HCT116 (cell line): ENCODE measurements at regions not wholly inside any gene's neighbourhood (a gene's known extent, or its start where the extent isn't known, plus 50 kb on each side); places are given as distances from the start of the nearest gene placed in this dataset.

Source experiments
- ATAC-seq: fragments of 200-7000 bp; cut with Tn5 transposase; 2 replicates; pipeline ENCODE4 v1.9.1; 2020; ENCODE audit warnings: mild to moderate bottlenecking, moderate library complexity
- BruUV-seq: library from RNA; stranded (reverse); fragments of 400-500 nt; replicated peaks from 2 replicates; lab custom pipeline; 2021; lab: Mats Ljungman, UMichigan
- CTCF ChIA-PET: fragments of 300-600 bp; sonication (Branson Sonifier 250); formaldehyde crosslinking; loops from one replicate; lab custom pipeline; 2021; ENCODE audit warnings: antibody characterized with exemption; lab: Charles Lee
- POLR2A ChIA-PET: fragments of 300-600, 350-600 bp; sonication (Branson Sonifier 250); formaldehyde crosslinking; loops from one replicate; lab custom pipeline; 2021; ENCODE audit warnings: antibody characterized with exemption; lab: Charles Lee
- RAD21 ChIA-PET, 2 experiments: fragments of 300-600 bp; sonication (Branson Sonifier 250); formaldehyde crosslinking; loops; one replicate each; lab custom pipeline; 2023; ENCODE audit warnings: low total read pairs in 2 of 2; ENCODE audit not compliant: uncharacterized antibody in 2 of 2, unreplicated experiment in 2 of 2, low non-redundant PET in 1 of 2; lab: Charles Lee
- DNase-seq: peaks from one replicate; pipeline ENCODE4 v3.0.0-alpha.2; 2010; ENCODE audit warnings: low read depth, low spot score
- H2AFZ ChIP-seq: fragments of 200-600 bp; shearing (Covaris generic), sonication (generic); 2 replicates; pipeline ENCODE4 v1.6.1; 2017; ENCODE audit warnings: low read depth, mixed run types, mixed read lengths, antibody characterized with exemption, low read length; ENCODE audit not compliant: poor library complexity, severe bottlenecking
- H3K27ac ChIP-seq: 2 replicates; pipeline ENCODE4 v1.5.1; 2012; ENCODE audit warnings: low read depth, low read length
- H3K27me3 ChIP-seq: fragments of 200-600 bp; sonication (generic); 2 replicates; pipeline ENCODE4 v1.6.1; 2016; ENCODE audit warnings: mixed run types, low read length, mixed read lengths; ENCODE audit not compliant: insufficient read depth
- H3K36me3 ChIP-seq, 2 experiments: fragments of 200-500 bp in 1 of 2; fragments of 200-600 bp in 1 of 2; sonication (Bioruptor generic) in 1 of 2; sonication (generic) in 1 of 2; 2 replicates each; pipeline versions ENCODE4 v1.5.1 to v1.6.1; 2014 to 2016; ENCODE audit warnings: low read length in 2 of 2, inconsistent platforms in 1 of 2, mixed read lengths in 1 of 2, mixed run types in 1 of 2; ENCODE audit not compliant: insufficient read depth in 2 of 2, control insufficient read depth in 1 of 2
- H3K4me1 ChIP-seq, 2 experiments: fragments of 200-600 bp in 1 of 2; sonication (generic) in 1 of 2; 2 replicates each; pipeline versions ENCODE4 v1.5.1 to v1.6.1; 2012 to 2017; ENCODE audit warnings: low read length in 2 of 2, inconsistent platforms in 1 of 2, mild to moderate bottlenecking in 1 of 2, mixed read lengths in 1 of 2, mixed run types in 1 of 2, moderate library complexity in 1 of 2; ENCODE audit not compliant: insufficient read depth in 2 of 2, control insufficient read depth in 1 of 2
- H3K4me2 ChIP-seq: fragments of 200-600 bp; sonication (generic); 2 replicates; pipeline ENCODE4 v1.6.1; 2017; ENCODE audit warnings: mixed run types, low read length, mixed read lengths
- H3K4me3 ChIP-seq, 2 experiments: fragments of 200-600 bp in 1 of 2; sonication (generic) in 1 of 2; replicated peaks in 1 of 2; 2 replicates each; pipeline ENCODE4 v1.5.1; 2011 to 2016; ENCODE audit warnings: low read length in 2 of 2, control low read depth in 1 of 2, low read depth in 1 of 2, mild to moderate bottlenecking in 1 of 2, mixed read lengths in 1 of 2, mixed run types in 1 of 2
- H3K79me2 ChIP-seq: fragments of 200-600 bp; sonication (generic); 2 replicates; pipeline ENCODE4 v1.6.1; 2017; ENCODE audit warnings: mild to moderate bottlenecking, mixed run types, low read length, moderate library complexity, mixed read lengths; ENCODE audit not compliant: insufficient read depth
- H3K9ac ChIP-seq: fragments of 200-600 bp; sonication (generic); 2 replicates; pipeline ENCODE4 v1.6.1; 2016; ENCODE audit warnings: low read length, mixed read lengths
- H3K9me2 ChIP-seq: fragments of 200-600 bp; sonication (generic), shearing (Covaris generic); 2 replicates; pipeline ENCODE4 v1.6.1; 2017; ENCODE audit warnings: mixed run types, mild to moderate bottlenecking, moderate library complexity; ENCODE audit not compliant: insufficient read depth
- H3K9me3 ChIP-seq, 2 experiments: fragments of 200-500 bp in 1 of 2; fragments of 200-600 bp in 1 of 2; sonication (Bioruptor generic) in 1 of 2; sonication (generic) in 1 of 2; 2 replicates each; pipeline ENCODE4 v1.6.1; 2014 to 2017; ENCODE audit warnings: low read length in 2 of 2, mixed read lengths in 2 of 2, inconsistent platforms in 1 of 2, low read depth in 1 of 2, mild to moderate bottlenecking in 1 of 2, mixed run types in 1 of 2, moderate library complexity in 1 of 2; ENCODE audit not compliant: control insufficient read depth in 1 of 2, insufficient read depth in 1 of 2
- H4K20me1 ChIP-seq: fragments of 200-600 bp; sonication (generic), shearing (Covaris generic); 2 replicates; pipeline ENCODE4 v1.6.1; 2017; ENCODE audit warnings: mixed run types, mild to moderate bottlenecking, moderate library complexity; ENCODE audit not compliant: insufficient read depth
- ATF3 ChIP-seq: IDR thresholded peaks from 2 replicates; pipeline ENCODE4 v1.6.1; 2012
- CBX3 ChIP-seq: IDR thresholded peaks from 2 replicates; pipeline ENCODE4 v1.6.1; 2012; ENCODE audit warnings: low read depth
- CTCF ChIP-seq, 3 experiments: fragments of 200-600 bp in 1 of 3; sonication (generic) in 1 of 3; IDR thresholded peaks in 2 of 3; conservative IDR thresholded peaks in 1 of 3; 2 replicates each; pipeline ENCODE4 v1.5.1; 2012 to 2017; ENCODE audit warnings: low read depth in 2 of 3, low read length in 2 of 3, antibody characterized with exemption in 1 of 3, borderline replicate concordance in 1 of 3, control low read depth in 1 of 3, mild to moderate bottlenecking in 1 of 3, mixed read lengths in 1 of 3, mixed run types in 1 of 3, moderate library complexity in 1 of 3; ENCODE audit not compliant: insufficient read depth in 1 of 3
- EGR1 ChIP-seq: IDR thresholded peaks from 2 replicates; pipeline ENCODE4 v1.6.1; 2012; ENCODE audit warnings: low read depth
- ELF1 ChIP-seq: IDR thresholded peaks from 2 replicates; pipeline ENCODE4 v1.6.1; 2012; ENCODE audit warnings: low read depth, borderline replicate concordance
- EZH2phosphoT487 ChIP-seq: fragments of 200-600 bp; IDR thresholded peaks from 2 replicates; pipeline ENCODE4 v1.6.1; 2018; ENCODE audit warnings: antibody characterized with exemption, borderline replicate concordance
- FOSL1 ChIP-seq: IDR thresholded peaks from 2 replicates; pipeline ENCODE4 v1.6.1; 2012; ENCODE audit warnings: low read depth
- JUND ChIP-seq: IDR thresholded peaks from 2 replicates; pipeline ENCODE4 v1.6.1; 2012
- MAX ChIP-seq: IDR thresholded peaks from 2 replicates; pipeline ENCODE4 v1.6.1; 2012
- POLR2A ChIP-seq: IDR thresholded peaks from 2 replicates; pipeline ENCODE4 v1.7.0; 2011; ENCODE audit warnings: borderline replicate concordance; ENCODE audit not compliant: insufficient read depth, insufficient read length; ENCODE audit errors: extremely low read depth
- POLR2AphosphoS5 ChIP-seq: IDR thresholded peaks from 2 replicates; pipeline ENCODE4 v1.6.1; 2011; ENCODE audit warnings: mild to moderate bottlenecking, low read depth, low read length, moderate library complexity
- RAD21 ChIP-seq: IDR thresholded peaks from 2 replicates; pipeline ENCODE4 v1.6.1; 2012; ENCODE audit warnings: low read depth, mild to moderate bottlenecking
- SIN3A ChIP-seq: IDR thresholded peaks from 2 replicates; pipeline ENCODE4 v1.6.1; 2012; ENCODE audit warnings: low read depth
- SP1 ChIP-seq: IDR thresholded peaks from 2 replicates; pipeline ENCODE4 v1.6.1; 2012; ENCODE audit warnings: low read depth
- SRF ChIP-seq: IDR thresholded peaks from 2 replicates; pipeline ENCODE4 v1.6.1; 2012; ENCODE audit warnings: low read depth
- TCF7L2 ChIP-seq: IDR thresholded peaks from 2 replicates; pipeline ENCODE4 v1.7.0; 2011; ENCODE audit warnings: borderline replicate concordance, inconsistent platforms; ENCODE audit not compliant: insufficient read depth, insufficient read length; ENCODE audit errors: extremely low read depth
- YY1 ChIP-seq: IDR thresholded peaks from 2 replicates; pipeline ENCODE4 v1.6.1; 2011; ENCODE audit warnings: low read length, low read depth, moderate library complexity, mild to moderate bottlenecking; ENCODE audit not compliant: insufficient replicate concordance; ENCODE audit errors: extremely low read depth
- ZBTB33 ChIP-seq: IDR thresholded peaks from 2 replicates; pipeline ENCODE4 v1.6.1; 2011; ENCODE audit warnings: mild to moderate bottlenecking, low read length, moderate library complexity; ENCODE audit not compliant: insufficient replicate concordance; ENCODE audit errors: extremely low read depth
- ZFX ChIP-seq: fragments of 450-650 bp; IDR thresholded peaks from 2 replicates; pipeline ENCODE4 v1.6.1; 2017
- ZNF274 ChIP-seq: fragments of 200-500 bp; sonication (Bioruptor generic); IDR thresholded peaks from 2 replicates; pipeline ENCODE4 v1.6.1; 2014; ENCODE audit warnings: mild to moderate bottlenecking, low read depth, low read length, inconsistent platforms
- intact Hi-C: fragments of 100-400 bp; cut with micrococcal nuclease; formaldehyde crosslinking; loops from 2 replicates; pipeline ENCODE4 v1.10.0; 2022

GRCh38 chr2:122080316-122080715 is 324.9 kb downstream of the TSN start:
- Histone ChIP-seq H3K9me3 (no peaks in the 10 kb centered on the region), H2AFZ (no peak overlapping the region), H3K36me3 (no peaks in the 10 kb centered on the region), H3K9me2 (no peaks in the 10 kb centered on the region), H3K9ac (no peak overlapping the region), H3K4me2 (no peak overlapping the region)
- intact Hi-C loops: no loop called here
- no TSS peak for BruUV-seq
- ATAC-seq: no peak
- CTCF ChIA-PET: no interaction called here
- POLR2A ChIA-PET: no interaction called here
- TF ChIP-seq EZH2phosphoT487 (no peak), RAD21 (no peak), SRF (no peak), MAX (no peak), POLR2AphosphoS5 (no peak), TCF7L2 (no peak), ZBTB33 (no peak), CTCF (IDR thresholded peaks at IDR 0.05 in 2 of 3, conservative IDR thresholded peaks at IDR 0.05 in 1 of 3; ENCODE audit: borderline replicate concordance in 1 of 3, insufficient read depth in 1 of 3, low read depth in 2 of 3, low read length in 2 of 3) (no peak), ELF1 (no peak), SIN3A (no peak), FOSL1 (no peak), JUND (no peak), CBX3 (no peak), ZFX (no peak), POLR2A (no peak), ATF3 (no peak), EGR1 (no peak), SP1 (no peak), YY1 (no peak), ZNF274 (no peak)
- TF ChIP-seq, all 23 proteins: peak for 0
- no peak for DNase-seq
- Histone ChIP-seq H3K79me2 (no peaks in the 10 kb centered on the region), H3K4me1 (no peaks in the 10 kb centered on the region), H3K27me3 (peaks cover 30% of the 10 kb centered on the region), H3K27ac (no peak overlapping the region), H3K4me3 (no peak overlapping the region), H4K20me1 (no peaks in the 10 kb centered on the region)
- RAD21 ChIA-PET: no interaction called here
